Activated naive CD4-positive, alpha-beta T cell treated with anti-CD3 and anti-CD28 coated beads for 36 hours (primary cell): ENCODE measurements at regions not wholly inside any gene's neighbourhood (a gene's known extent, or its start where the extent isn't known, plus 50 kb on each side); places are given as distances from the start of the nearest gene placed in this dataset.

ENCODE experiments used
- CTCF ChIA-PET: fragments of 350-600 bp; sonication (Branson Sonifier 250); formaldehyde crosslinking; loops from one replicate; lab custom pipeline; 2021; ENCODE audit warnings: antibody characterized with exemption; lab: Charles Lee
- DNase-seq: peaks from one replicate; pipeline ENCODE4 v3.0.0-alpha.2; 2020
- H3K27ac Mint-ChIP-seq: one replicate; pipeline ENCODE4 v1.8.0; 2021; ENCODE audit warnings: mild to moderate bottlenecking, mixed read lengths
- H3K27me3 Mint-ChIP-seq: one replicate; pipeline ENCODE4 v1.8.0; 2021; ENCODE audit warnings: low read depth, mixed read lengths
- H3K36me3 Mint-ChIP-seq: one replicate; pipeline ENCODE4 v1.8.0; 2021; ENCODE audit warnings: low read depth, mixed read lengths
- H3K4me1 Mint-ChIP-seq: one replicate; pipeline ENCODE4 v1.8.0; 2021; ENCODE audit warnings: low read depth, mixed read lengths
- H3K4me3 Mint-ChIP-seq: one replicate; pipeline ENCODE4 v1.8.0; 2021; ENCODE audit warnings: mild to moderate bottlenecking, moderate library complexity, mixed read lengths
- H3K9me3 Mint-ChIP-seq: one replicate; pipeline ENCODE4 v1.8.0; 2021; ENCODE audit warnings: mixed read lengths
- intact Hi-C: fragments of 100-400 bp; cut with micrococcal nuclease; formaldehyde crosslinking; loops from one replicate; pipeline ENCODE4 v1.15.1; 2023

DNA sequence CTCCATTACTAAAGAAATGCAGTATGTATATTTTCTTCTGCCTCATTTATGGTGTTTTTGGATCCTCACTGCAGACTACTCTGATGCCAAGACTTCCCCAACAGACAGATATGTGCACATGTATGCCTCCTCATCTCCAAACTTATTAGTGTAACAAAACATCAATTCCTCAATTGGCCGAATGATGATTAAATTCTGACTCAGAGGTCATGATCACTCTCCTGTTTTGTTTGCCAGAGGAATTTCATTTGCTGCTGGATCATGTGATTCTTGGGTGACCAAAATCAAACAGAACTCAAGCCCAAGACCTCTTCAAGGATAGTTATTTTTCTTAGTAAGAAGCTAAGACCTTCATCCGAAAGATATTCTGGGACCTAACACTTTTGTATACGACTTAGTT is 227.6 kb downstream of the LMO4 start:
- DNase-seq = no peak
- no peak overlapping the region for H3K27ac Mint-ChIP-seq
- intact Hi-C loops = no loop called here
- H3K4me3 Mint-ChIP-seq = no peak overlapping the region
- no peaks in the 10 kb centered on the region for H3K27me3 Mint-ChIP-seq
- H3K4me1 Mint-ChIP-seq = no peaks in the 10 kb centered on the region
- no peaks in the 10 kb centered on the region for H3K36me3 Mint-ChIP-seq
- H3K9me3 Mint-ChIP-seq = no peaks in the 10 kb centered on the region
- CTCF ChIA-PET = no interaction called here

DNA sequence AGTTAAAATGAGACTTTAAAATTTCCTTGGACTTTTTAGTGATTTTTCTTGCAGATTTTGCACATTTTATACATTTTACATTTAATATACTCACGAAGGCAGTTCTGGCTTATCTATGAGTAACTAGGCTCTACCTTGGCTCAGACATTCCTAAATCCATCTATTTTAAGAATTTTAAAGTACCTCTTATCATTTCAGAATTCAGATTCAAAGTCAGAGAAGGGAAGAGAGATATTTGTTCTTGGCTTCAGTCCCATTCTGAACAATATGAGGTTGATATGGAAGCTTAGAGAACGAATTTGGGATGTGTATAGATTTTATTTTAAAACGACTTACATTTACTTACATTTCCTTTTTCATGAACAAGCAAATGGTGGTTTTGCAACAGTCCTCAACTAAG is 230.2 kb downstream of the LMO4 start:
- H3K27ac Mint-ChIP-seq = no peak overlapping the region
- H3K36me3 Mint-ChIP-seq = no peaks in the 10 kb centered on the region
- H3K9me3 Mint-ChIP-seq = no peaks in the 10 kb centered on the region
- no peak overlapping the region for H3K4me3 Mint-ChIP-seq
- CTCF ChIA-PET = no interaction called here
- no peaks in the 10 kb centered on the region for H3K27me3 Mint-ChIP-seq
- intact Hi-C loops = no loop called here
- DNase-seq = no peak
- no peaks in the 10 kb centered on the region for H3K4me1 Mint-ChIP-seq

DNA sequence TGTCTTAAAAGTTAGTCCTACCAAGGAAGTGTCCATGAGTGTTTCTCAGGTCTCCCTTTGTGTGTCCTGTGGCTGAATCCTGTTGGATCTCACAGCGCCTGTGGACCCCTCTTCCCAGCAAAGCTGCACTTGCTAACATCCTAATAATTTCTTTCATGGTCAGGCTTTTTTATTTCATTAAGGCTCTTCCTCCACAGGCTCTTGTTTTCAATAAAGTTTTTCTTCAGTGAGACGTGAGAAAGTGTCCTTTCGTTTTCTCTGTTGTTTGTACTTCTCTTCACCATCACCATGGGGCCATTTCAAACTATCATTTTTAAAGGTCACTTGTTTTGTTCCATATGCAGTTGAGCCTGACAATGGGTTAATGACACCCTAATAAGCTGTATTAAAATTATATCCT is 231.5 kb downstream of the LMO4 start:
- H3K27me3 Mint-ChIP-seq = no peaks in the 10 kb centered on the region
- H3K9me3 Mint-ChIP-seq = no peaks in the 10 kb centered on the region
- H3K27ac Mint-ChIP-seq = no peak overlapping the region
- no peak for DNase-seq
- intact Hi-C loops = no loop called here
- H3K4me1 Mint-ChIP-seq = no peaks in the 10 kb centered on the region
- no peak overlapping the region for H3K4me3 Mint-ChIP-seq
- CTCF ChIA-PET = no interaction called here
- H3K36me3 Mint-ChIP-seq = no peaks in the 10 kb centered on the region

DNA sequence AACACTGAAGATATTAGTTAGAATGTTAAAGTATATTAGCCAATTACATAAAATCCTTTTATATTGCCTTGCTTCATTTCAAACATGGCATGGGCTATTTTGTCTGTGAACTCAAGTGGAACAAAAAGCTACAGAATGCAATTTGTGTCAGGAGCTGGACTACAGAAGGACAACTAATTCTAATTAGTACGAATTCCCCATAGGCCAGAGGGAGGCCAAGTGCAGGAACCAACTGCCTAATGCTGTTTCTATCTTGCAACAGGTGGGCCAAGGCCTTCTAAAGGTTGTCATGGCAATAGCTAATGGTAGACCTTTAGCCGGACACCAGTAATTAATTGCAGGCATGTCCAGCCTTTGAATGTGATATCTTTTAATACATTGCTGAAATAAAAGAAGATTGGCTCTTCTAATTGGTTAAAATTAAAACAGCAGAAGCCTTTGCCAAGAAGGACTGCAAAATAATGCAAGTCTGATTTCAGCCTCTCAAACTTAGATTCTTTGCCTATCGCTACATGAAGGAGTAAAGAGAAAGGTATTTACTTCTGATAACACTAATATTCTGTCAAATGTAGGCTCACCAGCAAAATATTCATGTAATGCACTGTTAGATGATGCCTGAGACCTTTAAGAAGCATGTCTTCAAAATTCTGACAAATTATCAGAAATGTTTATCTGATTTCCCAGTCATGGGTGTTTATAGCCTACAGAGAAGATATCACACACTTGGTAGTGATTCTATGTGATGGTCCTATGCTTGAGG is 232.1 kb downstream of the LMO4 start:
- DNase-seq = no peak
- CTCF ChIA-PET = no interaction called here
- H3K9me3 Mint-ChIP-seq = no peaks in the 10 kb centered on the region
- H3K4me3 Mint-ChIP-seq = no peak overlapping the region
- no peaks in the 10 kb centered on the region for H3K27me3 Mint-ChIP-seq
- H3K4me1 Mint-ChIP-seq = no peaks in the 10 kb centered on the region
- no peaks in the 10 kb centered on the region for H3K36me3 Mint-ChIP-seq
- no peak overlapping the region for H3K27ac Mint-ChIP-seq
- intact Hi-C loops = no loop called here

DNA sequence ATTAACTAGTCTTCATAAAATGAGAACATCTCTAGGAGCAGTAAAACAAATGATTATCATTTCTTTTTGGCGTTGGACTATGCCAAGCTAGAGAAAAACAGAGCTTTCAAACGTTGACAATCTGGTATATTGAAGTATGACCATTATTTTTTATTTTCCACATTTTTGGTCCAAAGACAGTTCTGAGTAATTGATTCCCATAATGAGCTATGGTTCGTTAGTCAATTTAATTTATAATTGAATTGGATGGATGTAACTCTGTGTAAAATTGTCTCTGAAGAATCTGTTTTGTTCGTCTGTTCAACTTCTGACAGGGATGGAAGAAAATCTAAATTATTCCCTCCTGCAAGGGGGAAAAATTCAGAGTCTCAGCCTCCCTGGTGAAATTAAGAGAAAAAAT is 234.5 kb downstream of the LMO4 start:
- Mint-ChIP-seq H3K4me1 (no peaks in the 10 kb centered on the region), H3K9me3 (no peaks in the 10 kb centered on the region), H3K36me3 (no peaks in the 10 kb centered on the region), H3K27ac (no peak overlapping the region), H3K27me3 (no peaks in the 10 kb centered on the region), H3K4me3 (no peak overlapping the region)
- DNase-seq = no peak
- intact Hi-C loops = no loop called here
- CTCF ChIA-PET = no interaction called here

DNA sequence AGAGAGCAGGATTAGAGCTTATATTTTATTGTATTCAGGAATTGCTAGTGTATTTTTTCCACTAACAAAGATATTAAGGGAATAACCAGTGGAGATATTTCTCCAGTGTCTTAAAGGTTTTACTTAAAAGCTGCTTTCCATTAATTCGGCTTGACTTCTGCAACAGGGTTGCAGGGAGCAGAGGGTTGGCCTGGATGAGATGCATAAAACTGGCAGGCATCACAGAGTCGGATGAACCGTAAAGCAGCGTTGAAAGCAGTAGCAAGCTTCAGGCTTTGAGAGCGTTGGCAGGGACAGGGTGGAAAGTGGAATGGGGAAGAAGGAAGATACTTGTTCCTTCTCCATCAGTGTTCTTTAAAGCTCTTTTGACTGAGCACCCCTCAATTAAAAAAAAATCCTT is 237.2 kb downstream of the LMO4 start:
- Mint-ChIP-seq H3K27me3 (no peaks in the 10 kb centered on the region), H3K4me3 (no peak overlapping the region), H3K4me1 (no peaks in the 10 kb centered on the region), H3K36me3 (no peaks in the 10 kb centered on the region), H3K27ac (no peak overlapping the region), H3K9me3 (no peaks in the 10 kb centered on the region)
- CTCF ChIA-PET = no interaction called here
- DNase-seq = no peak
- intact Hi-C loops = no loop called here

DNA sequence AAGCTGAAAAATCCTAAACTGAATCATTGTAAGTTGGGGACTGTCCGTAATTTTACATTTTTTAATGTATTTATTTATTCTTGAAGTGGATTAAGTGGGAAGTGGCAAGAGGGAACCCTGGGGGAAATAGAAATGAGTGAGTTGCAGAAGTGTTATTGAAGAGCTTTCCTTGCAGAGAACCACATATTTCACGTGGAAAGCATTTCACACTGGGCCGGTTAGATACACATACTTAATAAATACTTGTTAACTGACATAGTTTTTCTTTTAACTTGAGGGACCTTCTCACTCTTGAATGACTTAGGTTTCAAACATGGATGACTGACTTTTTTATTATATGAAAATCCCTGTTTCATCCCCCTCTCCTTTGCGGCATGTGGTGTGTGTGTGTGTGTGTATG is 239.3 kb downstream of the LMO4 start:
- intact Hi-C loops = no loop called here
- no peaks in the 10 kb centered on the region for H3K36me3 Mint-ChIP-seq
- H3K4me3 Mint-ChIP-seq = no peak overlapping the region
- DNase-seq = no peak
- no peaks in the 10 kb centered on the region for H3K9me3 Mint-ChIP-seq
- no peaks in the 10 kb centered on the region for H3K4me1 Mint-ChIP-seq
- no peak overlapping the region for H3K27ac Mint-ChIP-seq
- H3K27me3 Mint-ChIP-seq = no peaks in the 10 kb centered on the region
- CTCF ChIA-PET = no interaction called here

DNA sequence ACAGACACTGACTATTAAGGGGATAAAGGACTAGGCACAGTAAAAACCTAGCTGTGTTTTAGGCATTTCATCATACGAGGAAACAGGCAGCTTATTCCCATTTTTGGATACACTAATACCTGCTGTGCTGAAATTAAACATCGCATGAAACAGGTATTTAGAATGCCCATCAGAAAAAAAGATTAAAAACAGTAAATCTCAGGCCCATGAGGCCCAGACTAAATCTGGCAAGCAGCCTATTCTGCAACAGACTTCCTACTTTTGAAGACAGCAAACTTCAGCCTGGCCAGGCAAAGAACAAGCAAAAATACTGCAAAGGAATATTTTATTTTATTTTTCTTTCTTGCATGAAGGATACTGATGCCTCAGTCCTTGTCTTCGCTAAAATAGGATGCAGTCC is 240.2 kb downstream of the LMO4 start:
- Mint-ChIP-seq H3K27me3 (no peaks in the 10 kb centered on the region), H3K36me3 (no peaks in the 10 kb centered on the region), H3K9me3 (no peaks in the 10 kb centered on the region), H3K4me1 (no peaks in the 10 kb centered on the region), H3K27ac (no peak overlapping the region), H3K4me3 (no peak overlapping the region)
- CTCF ChIA-PET = no interaction called here
- intact Hi-C loops = no loop called here
- DNase-seq = no peak

DNA sequence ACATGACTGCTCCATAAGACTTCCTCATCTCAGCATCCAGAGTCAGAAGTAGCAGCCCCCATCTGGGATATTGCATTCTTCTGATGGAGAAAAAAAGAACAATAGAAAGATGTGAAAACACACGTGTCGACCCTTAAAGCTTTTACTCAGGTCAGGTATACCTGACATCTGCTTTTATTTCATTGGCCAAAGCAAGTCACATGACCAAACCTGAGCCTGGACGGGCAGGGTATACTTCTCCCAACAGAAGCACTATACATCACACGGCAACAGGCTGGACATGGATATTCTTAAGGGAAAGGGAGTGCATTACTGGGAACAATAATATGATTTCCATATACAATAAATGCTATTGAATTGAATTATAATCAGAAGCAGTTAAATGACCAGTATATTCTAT is 243.3 kb downstream of the LMO4 start:
- Mint-ChIP-seq H3K4me3 (no peak overlapping the region), H3K27ac (no peak overlapping the region), H3K4me1 (no peaks in the 10 kb centered on the region), H3K36me3 (no peaks in the 10 kb centered on the region), H3K27me3 (no peaks in the 10 kb centered on the region), H3K9me3 (no peaks in the 10 kb centered on the region)
- CTCF ChIA-PET = no interaction called here
- intact Hi-C loops = no loop called here
- no peak for DNase-seq

DNA sequence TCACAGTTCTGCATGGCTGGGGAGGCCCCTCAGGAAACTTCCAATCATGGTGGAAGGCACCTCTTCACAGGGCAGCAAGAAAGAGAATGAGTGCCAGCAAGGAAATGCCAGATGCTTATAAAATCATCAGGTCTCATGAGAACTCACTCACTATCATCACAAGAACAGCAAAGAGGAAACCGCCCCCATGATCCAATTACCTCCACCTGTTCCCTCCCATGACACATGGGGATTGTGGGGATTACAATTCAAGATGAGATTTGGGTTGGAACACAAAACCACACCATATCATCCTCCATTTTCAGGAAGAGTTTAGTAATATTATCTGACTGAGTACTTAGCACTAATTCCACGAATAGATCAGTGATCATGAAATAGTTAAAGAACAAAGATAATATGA is 244.2 kb downstream of the LMO4 start:
- intact Hi-C loops = no loop called here
- Mint-ChIP-seq H3K9me3 (no peaks in the 10 kb centered on the region), H3K4me3 (no peak overlapping the region), H3K27ac (no peak overlapping the region), H3K36me3 (no peaks in the 10 kb centered on the region), H3K4me1 (no peaks in the 10 kb centered on the region), H3K27me3 (no peaks in the 10 kb centered on the region)
- no peak for DNase-seq
- CTCF ChIA-PET = no interaction called here

DNA sequence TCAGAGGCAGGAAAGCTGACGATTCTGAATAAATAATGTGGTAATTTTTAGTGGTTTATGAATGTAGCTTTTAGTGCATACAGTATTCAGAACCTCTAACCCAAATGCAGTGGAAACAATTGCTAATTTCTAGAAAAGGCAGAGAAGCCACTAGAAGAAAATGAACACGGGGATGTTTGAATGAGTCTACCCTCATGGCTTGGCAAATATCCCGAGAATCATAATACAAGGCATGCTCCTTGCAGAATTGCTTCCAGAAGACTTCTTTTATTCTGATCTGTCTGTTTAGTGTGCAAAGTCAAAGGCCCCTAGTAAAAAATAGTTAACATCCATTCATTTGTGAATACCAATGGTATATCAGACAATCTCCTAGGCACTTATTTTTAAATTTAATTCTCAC is 246.8 kb downstream of the LMO4 start:
- Mint-ChIP-seq H3K4me3 (no peak overlapping the region), H3K4me1 (no peaks in the 10 kb centered on the region), H3K27ac (no peak overlapping the region), H3K36me3 (no peaks in the 10 kb centered on the region), H3K9me3 (no peaks in the 10 kb centered on the region), H3K27me3 (no peaks in the 10 kb centered on the region)
- DNase-seq = no peak
- intact Hi-C loops = no loop called here
- CTCF ChIA-PET = no interaction called here

DNA sequence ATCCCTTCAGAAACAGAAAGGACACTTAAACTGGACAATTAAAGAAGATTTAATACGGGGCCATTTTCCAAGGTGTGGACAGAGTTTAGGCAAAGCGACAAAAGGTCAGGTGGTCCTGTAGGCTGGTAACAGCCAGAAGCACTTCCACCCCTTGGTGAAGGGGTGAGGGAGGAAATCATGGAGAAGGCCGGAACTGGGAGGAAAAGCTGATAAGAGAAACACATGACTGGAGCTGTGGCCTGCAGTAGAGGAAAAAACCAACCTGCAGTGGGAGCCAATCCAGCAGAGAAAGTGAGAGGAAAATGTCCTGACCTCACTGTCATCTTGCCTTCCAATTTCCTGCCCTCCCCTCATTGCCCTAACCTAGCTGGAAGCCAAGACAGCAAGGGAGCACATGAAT is 249.8 kb downstream of the LMO4 start:
- Mint-ChIP-seq H3K36me3 (no peaks in the 10 kb centered on the region), H3K27ac (no peak overlapping the region), H3K9me3 (no peaks in the 10 kb centered on the region), H3K4me3 (no peak overlapping the region), H3K4me1 (no peaks in the 10 kb centered on the region), H3K27me3 (no peaks in the 10 kb centered on the region)
- intact Hi-C loops = no loop called here
- CTCF ChIA-PET = no interaction called here
- no peak for DNase-seq

DNA sequence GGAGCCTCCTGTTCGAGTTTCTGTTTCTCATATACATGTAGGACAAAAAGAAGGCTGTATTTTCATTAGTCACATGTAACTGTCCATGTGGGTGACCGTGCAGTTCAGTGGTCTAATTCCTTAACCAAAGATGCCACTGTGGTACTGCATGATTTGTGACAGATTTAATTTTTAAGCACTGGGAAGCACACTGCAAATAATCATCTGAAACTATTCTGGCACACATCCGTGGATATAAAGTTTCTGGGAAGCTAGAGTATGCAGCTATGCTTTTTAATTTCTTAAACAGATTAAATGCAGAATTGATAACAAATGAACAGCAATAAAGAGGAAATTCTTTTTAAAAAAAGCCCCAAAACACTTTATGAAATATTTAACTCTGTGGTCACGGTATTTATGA is 254.8 kb downstream of the LMO4 start:
- no peaks in the 10 kb centered on the region for H3K36me3 Mint-ChIP-seq
- CTCF ChIA-PET = no interaction called here
- intact Hi-C loops = no loop called here
- no peaks in the 10 kb centered on the region for H3K9me3 Mint-ChIP-seq
- H3K4me1 Mint-ChIP-seq = no peaks in the 10 kb centered on the region
- no peak for DNase-seq
- no peak overlapping the region for H3K4me3 Mint-ChIP-seq
- H3K27ac Mint-ChIP-seq = no peak overlapping the region
- no peaks in the 10 kb centered on the region for H3K27me3 Mint-ChIP-seq
